NCI-H460 (cell line): ENCODE measurements at regions not wholly inside any gene's neighbourhood (a gene's known extent, or its start where the extent isn't known, plus 50 kb on each side); places are given as distances from the start of the nearest gene placed in this dataset.
A peak's percentile ranks its signal among the peaks of the same experiment; 100 is the strongest.
"Not testable (repeated sequence)": the region's sequence is repeated elsewhere in the genome, so short reads cannot be mapped to it uniquely, and the experiment has no call there.

Experiments used
- DNase-seq: peaks from one replicate; pipeline ENCODE4 v3.0.0-alpha.2; 2016; ENCODE audit warnings: low read depth; ENCODE audit errors: extremely low read depth

GRCh38 chr4:94141001-94141400 lies 66.7 kb upstream of the SMARCAD1 start:
- DNase-seq = no peak

GRCh38 chr4:94148052-94148451 lies 59.6 kb upstream of the SMARCAD1 start:
- DNase-seq = peak; percentile 18

GRCh38 chr4:94152466-94152865 lies 55.2 kb upstream of the SMARCAD1 start:
- no peak for DNase-seq

- DNase-seq = not testable (repeated sequence)
Observed at GRCh38 chr4:94155404-94155803, 52.3 kb upstream of the SMARCAD1 start.

- DNase-seq = no peak
Observed at GRCh38 chr4:94156826-94157225, 50.8 kb upstream of the SMARCAD1 start.
